Neural progenitor cell (in vitro differentiated cells): ENCODE measurements at regions not wholly inside any gene's neighbourhood (a gene's known extent, or its start where the extent isn't known, plus 50 kb on each side); places are given as distances from the start of the nearest gene placed in this dataset.

ENCODE experiments used
- DNase-seq: peaks from one replicate; pipeline ENCODE4 v3.0.0-alpha.2; 2016; ENCODE audit warnings: low spot score
- H2AFZ ChIP-seq: fragments of 200-600 bp; sonication (generic); replicated peaks from 2 replicates; pipeline ENCODE4 v1.6.1; 2016; ENCODE audit warnings: antibody characterized with exemption
- H3F3A ChIP-seq: fragments of 200-600 bp; sonication (generic); 2 replicates; pipeline ENCODE4 v1.6.1; 2016; ENCODE audit warnings: antibody characterized with exemption, low read depth
- H3K27ac ChIP-seq: fragments of 200-600 bp; sonication (generic); 2 replicates; pipeline ENCODE4 v1.5.1; 2016; ENCODE audit warnings: mild to moderate bottlenecking
- H3K27me3 ChIP-seq: fragments of 200-600 bp; sonication (generic); 2 replicates; pipeline ENCODE4 v1.6.1; 2016; ENCODE audit warnings: mild to moderate bottlenecking, moderate library complexity
- H3K36me3 ChIP-seq: fragments of 200-600 bp; sonication (generic); 2 replicates; pipeline ENCODE4 v1.5.1; 2016
- H3K4me1 ChIP-seq: fragments of 200-600 bp; sonication (generic); 2 replicates; pipeline ENCODE4 v1.6.1; 2016; ENCODE audit warnings: mixed run types
- H3K4me2 ChIP-seq: fragments of 200-600 bp; sonication (generic); 2 replicates; pipeline ENCODE4 v1.6.1; 2016
- H3K4me3 ChIP-seq: fragments of 200-600 bp; sonication (generic); 2 replicates; pipeline ENCODE4 v1.5.1; 2016
- H3K79me2 ChIP-seq: fragments of 200-600 bp; sonication (generic); 2 replicates; pipeline ENCODE4 v1.6.1; 2016; ENCODE audit warnings: low read depth
- H3K9ac ChIP-seq: fragments of 200-600 bp; sonication (generic); 2 replicates; pipeline ENCODE4 v1.6.1; 2016
- H3K9me3 ChIP-seq: fragments of 200-600 bp; sonication (generic); 2 replicates; pipeline ENCODE4 v1.5.1; 2016; ENCODE audit warnings: low read depth
- H4K20me1 ChIP-seq: fragments of 200-600 bp; sonication (generic); 2 replicates; pipeline ENCODE4 v1.6.1; 2016; ENCODE audit warnings: low read depth
- H3K27ac Mint-ChIP-seq: 3 replicates; pipeline ENCODE4 v1.8.0; 2021; ENCODE audit warnings: mixed read lengths
- H3K27me3 Mint-ChIP-seq: 2 replicates; pipeline ENCODE4 v1.8.0; 2022; ENCODE audit warnings: low read depth, mild to moderate bottlenecking, inconsistent platforms, moderate library complexity, mixed read lengths; ENCODE audit not compliant: insufficient read depth
- H3K36me3 Mint-ChIP-seq: 3 replicates; pipeline ENCODE4 v1.8.0; 2021; ENCODE audit warnings: mixed read lengths
- H3K4me1 Mint-ChIP-seq: 3 replicates; pipeline ENCODE4 v1.8.0; 2021; ENCODE audit warnings: mixed read lengths
- H3K4me3 Mint-ChIP-seq: 3 replicates; pipeline ENCODE4 v1.8.0; 2021; ENCODE audit warnings: mild to moderate bottlenecking, moderate library complexity, mixed read lengths
- H3K9me3 Mint-ChIP-seq: 3 replicates; pipeline ENCODE4 v1.8.0; 2020; ENCODE audit warnings: mixed read lengths
- CTCF ChIP-seq: fragments of 200-600 bp; sonication (generic); IDR thresholded peaks from 2 replicates; pipeline ENCODE4 v1.5.1; 2017; ENCODE audit warnings: antibody characterized with exemption, mild to moderate bottlenecking
- EZH2 ChIP-seq: fragments of 200-600 bp; sonication (generic); IDR thresholded peaks from 2 replicates; pipeline ENCODE4 v1.6.1; 2017; ENCODE audit warnings: antibody characterized with exemption, mild to moderate bottlenecking, moderate library complexity
- EZH2phosphoT487 ChIP-seq: fragments of 200-600 bp; sonication (generic); IDR thresholded peaks from 2 replicates; pipeline ENCODE4 v1.6.1; 2017; ENCODE audit warnings: antibody characterized with exemption

DNA sequence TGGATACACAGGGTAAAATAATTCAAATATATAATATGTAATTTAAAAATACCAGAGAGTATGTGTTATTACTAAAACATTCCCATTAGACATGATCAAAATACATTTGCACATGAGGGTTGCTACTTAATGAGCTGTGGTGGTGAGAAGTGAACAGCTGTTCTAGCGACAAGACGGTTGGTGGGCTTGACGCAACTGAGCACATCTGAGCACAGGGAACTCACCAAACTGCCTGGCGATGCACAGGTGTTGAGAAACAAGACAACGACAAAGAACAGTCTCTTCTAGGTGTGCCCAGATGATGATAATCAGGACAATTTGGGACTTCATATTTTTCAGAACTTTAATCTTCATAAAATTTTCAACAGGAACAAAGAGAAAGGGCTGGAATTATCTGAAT lies 555.1 kb upstream of the SGCG start:
- Histone ChIP-seq H3K9me3 (no peaks in the 10 kb centered on the region), H3K27ac (no peak overlapping the region), H3F3A (no peaks in the 10 kb centered on the region), H2AFZ (no peak overlapping the region), H3K4me2 (no peak overlapping the region), H4K20me1 (no peaks in the 10 kb centered on the region), H3K27me3 (no peaks in the 10 kb centered on the region), H3K9ac (no peak overlapping the region), H3K79me2 (no peaks in the 10 kb centered on the region), H3K4me1 (no peaks in the 10 kb centered on the region), H3K36me3 (no peaks in the 10 kb centered on the region), H3K4me3 (no peak overlapping the region)
- H3K4me1 Mint-ChIP-seq = no peaks in the 10 kb centered on the region
- no peaks in the 10 kb centered on the region for H3K27me3 Mint-ChIP-seq
- H3K4me3 Mint-ChIP-seq = no peak overlapping the region
- no peak for DNase-seq
- no peaks in the 10 kb centered on the region for H3K36me3 Mint-ChIP-seq
- TF ChIP-seq CTCF = no peak
- no peak for TF ChIP-seq EZH2phosphoT487
- TF ChIP-seq EZH2 = no peak
- H3K27ac Mint-ChIP-seq = no peak overlapping the region
- peaks cover 8% of the 10 kb centered on the region for H3K9me3 Mint-ChIP-seq

- no peaks in the 10 kb centered on the region for H3K9me3 ChIP-seq
- H3K36me3 ChIP-seq = no peaks in the 10 kb centered on the region
Observed at GRCh38 chr13:22629374-22629773, 551.4 kb upstream of the SGCG start.

DNA sequence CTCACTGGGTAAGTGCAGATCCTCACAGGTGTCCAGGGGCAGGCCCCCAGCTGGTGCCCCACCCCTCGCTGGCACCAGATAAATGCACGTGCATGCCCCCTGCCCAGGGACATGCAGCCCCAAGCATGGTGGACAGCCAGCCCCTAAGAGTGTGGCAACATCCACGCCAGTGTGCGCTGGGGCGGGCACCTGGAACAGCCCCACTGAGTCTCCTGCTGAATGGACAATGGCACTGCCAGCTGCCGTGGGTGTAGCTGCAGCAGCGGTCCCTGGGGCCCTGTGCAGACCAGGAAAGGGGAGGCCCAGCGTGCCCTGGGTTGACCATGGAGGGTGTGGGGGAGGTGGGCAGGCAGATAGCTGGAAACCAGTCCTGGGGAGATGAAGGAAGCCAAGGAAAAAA lies 538.7 kb upstream of the SGCG start:
- no peaks in the 10 kb centered on the region for H3K4me1 Mint-ChIP-seq

More at GRCh38 chr13:22629374-22629773, 551.4 kb upstream of the SGCG start:
- no peaks in the 10 kb centered on the region for H3K4me1 Mint-ChIP-seq
- no peaks in the 10 kb centered on the region for H3K27me3 Mint-ChIP-seq
- no peaks in the 10 kb centered on the region for H3K27me3 ChIP-seq
- H4K20me1 ChIP-seq = no peaks in the 10 kb centered on the region
- H3K79me2 ChIP-seq = no peaks in the 10 kb centered on the region
- TF ChIP-seq EZH2phosphoT487 (no peak), EZH2 (no peak), CTCF (no peak)
- no peaks in the 10 kb centered on the region for H3K36me3 Mint-ChIP-seq
- H3K4me1 ChIP-seq = no peaks in the 10 kb centered on the region
- H3K9me3 Mint-ChIP-seq = peaks cover 22% of the 10 kb centered on the region
- H3K4me3 Mint-ChIP-seq = no peak overlapping the region
- H3F3A ChIP-seq = no peaks in the 10 kb centered on the region
- H3K4me3 ChIP-seq = no peak overlapping the region
- no peak overlapping the region for H2AFZ ChIP-seq
- no peak overlapping the region for H3K27ac ChIP-seq
- no peak overlapping the region for H3K27ac Mint-ChIP-seq
- no peak for DNase-seq
- no peak overlapping the region for H3K9ac ChIP-seq
- no peak overlapping the region for H3K4me2 ChIP-seq

More for the DNA sequence above, 538.7 kb upstream of the SGCG start:
- Histone ChIP-seq H3K27ac (no peak overlapping the region), H3K4me2 (no peak overlapping the region), H3K9ac (no peak overlapping the region), H3K27me3 (no peaks in the 10 kb centered on the region), H3F3A (no peaks in the 10 kb centered on the region), H3K9me3 (no peaks in the 10 kb centered on the region), H3K36me3 (no peaks in the 10 kb centered on the region), H3K4me3 (no peak overlapping the region), H3K79me2 (no peaks in the 10 kb centered on the region), H2AFZ (no peak overlapping the region), H3K4me1 (no peaks in the 10 kb centered on the region), H4K20me1 (no peaks in the 10 kb centered on the region)
- Mint-ChIP-seq H3K4me3 (no peak overlapping the region), H3K27me3 (peaks cover 14% of the 10 kb centered on the region), H3K9me3 (peaks cover 4% of the 10 kb centered on the region), H3K27ac (no peak overlapping the region), H3K36me3 (no peaks in the 10 kb centered on the region)
- DNase-seq = no peak
- TF ChIP-seq EZH2phosphoT487 (no peak), CTCF (no peak), EZH2 (no peak)
